Middle frontal gyrus (tissue), 1 donor: ENCODE measurements at regions not wholly inside any gene's neighbourhood (a gene's known extent, or its start where the extent isn't known, plus 50 kb on each side); places are given as distances from the start of the nearest gene placed in this dataset.

Experiments
- DNase-seq: peaks from one replicate; pipeline ENCODE4 v3.0.0-alpha.2; 2015; ENCODE audit warnings: low spot score; ENCODE audit errors: extremely low spot score

DNA sequence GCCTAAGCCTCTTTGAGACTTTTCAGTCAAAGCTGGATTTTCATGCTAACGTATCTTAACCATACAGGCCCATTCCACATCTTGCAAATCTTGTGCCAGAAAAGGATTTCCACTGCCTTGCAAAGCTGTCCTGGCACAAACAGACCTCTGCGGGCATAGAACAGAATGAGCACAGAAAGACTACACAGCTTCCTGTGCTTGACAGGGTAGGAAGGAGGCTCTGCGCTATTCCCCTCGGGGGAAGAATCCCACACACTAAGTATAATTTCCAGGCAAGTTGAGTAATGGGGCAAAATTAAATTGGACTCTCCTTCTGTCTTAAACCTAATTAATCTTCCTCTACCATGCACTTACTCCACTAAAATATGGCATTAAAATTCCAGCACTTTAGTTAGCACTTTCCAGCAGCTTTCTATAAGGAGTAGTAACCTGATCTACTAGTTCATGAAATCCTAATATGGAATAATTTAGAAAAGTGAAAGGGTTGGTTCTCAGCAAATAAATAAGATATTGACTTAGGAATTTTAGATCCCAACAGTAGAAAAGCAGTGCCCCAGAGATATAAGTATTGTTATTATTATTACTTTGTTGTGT is 532.1 kb upstream of the JAG1 start:
- no peak for DNase-seq

DNA sequence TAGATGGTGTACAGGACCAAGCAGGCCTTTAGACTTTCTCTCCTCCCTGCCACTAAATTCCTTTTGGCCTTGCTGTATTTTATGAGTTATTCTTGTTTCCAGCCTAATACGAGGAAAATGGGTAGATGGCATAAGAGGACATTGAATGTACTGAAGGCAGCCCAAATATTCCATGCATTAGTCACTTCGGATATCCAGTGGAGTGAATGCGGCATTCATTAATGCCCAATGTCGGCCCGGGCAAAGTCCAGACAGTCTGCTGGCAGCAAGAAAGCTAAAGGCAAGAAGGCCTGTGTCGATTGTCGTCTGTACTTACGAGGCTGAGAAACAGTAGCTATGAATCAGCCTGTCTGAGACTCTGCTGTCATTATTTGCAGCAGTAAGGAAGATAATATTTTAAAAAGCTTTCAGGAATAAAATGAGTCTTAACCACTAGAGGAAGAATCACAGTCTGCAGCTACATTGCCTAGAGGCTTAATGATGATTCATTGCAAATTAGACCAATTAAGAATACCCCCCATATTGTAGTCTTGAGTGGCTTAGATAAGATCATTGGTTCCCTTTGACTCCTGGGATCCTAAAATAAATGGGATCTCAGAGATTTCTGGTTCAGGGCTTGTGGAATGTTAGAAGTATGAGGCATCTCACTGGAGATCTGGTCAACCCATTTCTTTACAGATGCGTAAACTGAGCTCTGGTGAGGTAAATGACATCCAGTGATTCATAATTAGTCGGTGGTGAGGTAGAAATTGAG is 534.1 kb upstream of the JAG1 start:
- DNase-seq, result no peak

DNA sequence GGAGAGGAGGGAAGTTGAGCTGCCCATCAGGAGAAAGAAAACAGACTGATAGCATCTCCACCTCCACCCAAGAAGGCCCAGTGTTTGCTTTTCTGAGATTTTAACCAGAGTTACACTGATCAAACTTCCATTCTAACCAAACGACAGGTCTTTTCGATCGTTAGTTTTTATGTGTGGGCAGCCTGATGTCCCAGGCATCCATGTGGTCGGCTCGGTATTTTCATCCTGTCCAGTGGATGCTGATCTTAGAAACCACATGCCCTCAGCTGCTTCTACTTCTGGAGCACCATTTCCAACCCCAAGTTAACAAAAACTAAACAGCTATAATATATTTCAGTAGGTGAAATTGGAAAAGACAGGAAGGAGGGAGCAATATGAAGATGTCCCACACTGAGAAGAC is 536.8 kb upstream of the JAG1 start:
- DNase-seq, result no peak

DNA sequence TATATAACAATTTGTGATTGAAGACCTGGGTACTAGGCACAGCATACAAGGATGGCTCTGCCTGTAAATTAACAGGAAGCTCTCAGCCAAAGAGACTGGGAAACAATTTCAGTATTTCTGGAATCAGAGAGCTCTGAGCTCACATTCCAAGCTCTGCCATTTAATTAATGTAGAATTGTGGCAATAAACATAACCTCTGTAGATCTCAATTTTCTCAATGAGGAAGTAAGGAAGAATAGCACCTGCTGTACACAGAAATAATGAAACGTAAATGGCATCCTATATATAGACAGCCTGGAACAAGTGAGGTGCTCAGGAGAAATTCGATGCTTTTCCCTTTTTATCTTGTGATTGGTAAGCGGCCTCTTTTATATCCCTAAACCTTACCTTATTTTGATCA is 538.5 kb upstream of the JAG1 start:
- no peak for DNase-seq

DNA sequence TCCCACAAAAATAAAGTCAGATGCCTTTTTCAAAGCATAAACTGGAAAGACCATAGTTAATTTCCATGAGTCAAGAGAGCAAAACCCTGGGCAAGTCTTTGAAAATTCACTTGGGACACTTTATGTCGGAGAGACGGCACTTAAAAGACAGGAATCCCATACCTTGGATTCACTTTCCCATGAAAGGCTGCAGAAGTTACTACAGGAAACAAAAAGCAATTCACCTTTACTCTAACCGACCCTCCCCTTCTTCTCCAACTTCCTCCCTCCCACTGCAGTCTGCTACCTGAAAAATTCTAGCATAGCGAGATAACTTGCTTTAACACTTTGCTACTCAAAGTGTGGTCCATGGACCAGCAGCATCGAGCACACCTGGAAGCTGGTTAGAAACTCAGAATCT is 539.1 kb upstream of the JAG1 start:
- no peak for DNase-seq

DNA sequence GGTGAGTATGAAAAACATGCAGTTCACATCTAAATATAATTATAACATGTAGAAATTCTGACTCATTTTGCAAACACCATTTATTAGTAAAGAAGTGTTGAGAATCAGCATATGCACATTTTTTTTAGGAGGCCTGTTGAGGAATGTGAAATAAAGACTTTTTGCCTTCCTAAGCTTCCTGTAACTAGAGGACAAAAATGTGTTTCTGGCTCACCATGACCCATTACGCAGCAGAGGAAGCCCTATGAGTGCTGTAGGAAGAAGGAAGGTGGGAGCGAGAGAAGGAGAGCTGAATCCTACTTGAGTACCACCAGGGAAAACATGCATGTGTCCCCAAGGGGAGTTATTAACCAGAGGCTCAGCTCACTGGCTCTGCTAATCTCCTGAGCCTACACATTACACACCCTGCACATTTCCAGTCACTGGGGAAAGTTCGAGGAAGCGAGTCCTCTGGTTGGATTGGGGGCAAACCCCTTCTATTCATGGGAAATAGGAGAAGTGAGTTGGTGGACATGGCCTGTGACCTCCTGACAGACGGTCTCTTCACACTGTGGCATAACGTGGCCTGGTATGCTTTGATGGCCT is 540.5 kb upstream of the JAG1 start:
- no peak for DNase-seq

DNA sequence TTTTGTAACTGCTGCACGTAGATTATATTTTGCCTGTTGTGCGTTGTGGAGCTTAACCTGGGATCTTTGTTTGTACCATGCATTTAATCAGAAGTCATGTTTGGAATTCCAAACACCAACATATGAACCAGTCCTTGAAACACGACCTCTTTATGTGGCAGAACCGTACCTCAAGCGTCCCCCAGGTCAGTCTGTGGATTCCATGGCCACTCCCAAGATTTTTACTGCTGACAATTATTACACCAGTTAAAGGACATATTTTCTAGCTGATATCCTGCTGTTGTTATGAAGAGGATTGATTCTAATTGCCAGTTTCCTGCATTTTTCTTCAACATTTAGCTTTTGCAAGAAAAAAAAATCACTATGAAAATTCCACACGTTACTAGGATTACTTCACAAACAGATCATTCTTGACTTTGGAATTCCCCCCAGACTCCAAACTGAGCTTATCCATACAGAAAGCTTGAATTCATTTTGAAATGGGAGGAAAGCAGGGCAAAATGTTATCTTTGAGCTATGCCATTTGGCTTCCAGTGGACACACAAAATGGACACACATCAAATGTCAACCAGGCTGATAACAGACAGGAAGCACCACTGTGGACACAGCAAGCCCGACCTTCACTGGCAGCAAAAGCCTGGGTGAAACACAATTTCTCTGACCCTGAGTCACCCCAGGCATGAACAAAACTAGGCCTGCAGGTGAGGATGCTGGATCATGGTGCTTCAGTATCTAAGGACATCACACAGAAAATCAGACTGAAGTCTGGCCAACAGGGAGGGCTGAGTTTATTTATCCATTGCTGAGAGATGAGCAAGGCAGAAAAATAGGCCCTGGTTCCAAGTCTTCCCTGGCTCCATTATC is 542.9 kb upstream of the JAG1 start:
- DNase-seq, result no peak

DNA sequence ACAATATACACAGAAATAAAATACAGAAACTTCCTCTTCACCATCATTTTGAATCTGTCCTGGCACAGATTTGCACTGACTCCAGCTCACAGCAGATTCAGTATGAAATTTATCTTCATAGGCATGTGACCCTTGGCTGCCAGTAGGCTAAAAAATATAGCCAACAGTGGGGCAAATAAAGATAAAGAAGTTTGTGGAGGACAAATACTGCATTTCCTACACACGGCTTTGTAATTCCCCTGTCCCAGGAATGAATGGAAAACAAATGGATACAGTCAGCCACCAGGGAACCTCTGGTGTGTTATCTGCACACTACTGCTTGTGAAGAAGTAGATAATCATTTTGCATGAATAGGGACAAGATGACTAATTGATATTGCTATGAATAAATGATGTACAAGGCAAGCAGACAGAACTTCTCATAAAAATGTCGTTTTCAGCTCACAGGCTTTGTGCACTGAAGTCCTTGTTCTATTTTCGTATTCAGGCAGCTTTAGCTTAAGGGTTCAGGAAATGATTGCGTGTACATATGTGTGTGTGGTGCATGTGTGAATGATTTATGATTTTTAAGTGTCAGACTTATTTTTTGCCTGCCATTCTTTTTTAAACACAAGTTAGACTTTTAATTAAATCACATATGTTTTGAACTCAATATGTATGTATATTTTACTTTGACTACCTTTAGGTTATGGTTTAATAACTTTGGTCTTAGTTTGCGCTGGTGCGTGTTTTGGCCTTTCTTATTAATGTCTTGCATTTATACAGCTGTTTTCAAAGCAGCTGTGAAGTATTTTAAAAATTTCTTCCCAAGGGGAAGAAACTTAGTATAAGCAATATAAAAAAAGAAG is 543.8 kb upstream of the JAG1 start:
- no peak for DNase-seq

DNA sequence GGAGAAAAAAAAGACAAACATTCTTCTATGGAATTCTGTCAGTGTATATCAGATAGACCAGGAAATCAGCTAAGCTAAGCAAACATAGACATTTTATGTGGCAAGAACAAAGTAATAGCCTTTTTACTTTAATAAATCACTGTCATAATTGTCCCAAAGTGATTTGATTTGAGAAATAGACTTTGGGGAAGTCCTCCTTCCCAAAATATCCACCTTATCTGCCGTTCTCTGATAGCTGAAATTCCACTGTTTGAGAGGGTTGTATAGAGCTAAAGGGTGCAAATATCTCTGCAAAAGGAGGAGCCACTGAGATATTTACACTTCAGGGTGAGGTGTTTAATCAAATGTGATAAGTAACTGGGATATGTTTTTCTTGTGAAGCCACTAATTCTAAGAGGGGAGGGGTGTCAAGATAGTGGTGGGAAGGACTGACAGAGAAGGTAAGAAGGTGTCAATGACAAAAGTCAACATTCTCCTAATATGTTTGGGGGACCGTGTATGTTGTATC is 544.4 kb upstream of the JAG1 start:
- no peak for DNase-seq

DNA sequence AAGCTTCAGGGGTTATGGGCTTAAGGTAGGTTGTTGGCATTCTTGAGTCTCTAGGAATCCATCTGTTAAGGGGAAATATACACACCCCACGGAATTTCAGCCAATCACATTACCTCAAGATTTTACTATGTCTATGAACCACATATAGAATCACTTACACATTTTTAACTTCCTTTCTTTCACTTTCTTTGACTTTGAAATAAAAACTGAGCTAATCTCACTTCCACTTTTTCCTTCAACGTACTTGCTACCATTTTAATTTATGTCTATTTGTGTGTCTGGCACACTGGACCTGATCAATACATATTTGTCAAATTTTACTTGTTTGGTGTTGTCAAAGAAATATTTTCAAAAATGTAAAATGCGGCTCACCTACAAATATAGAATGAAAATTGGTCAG is 545.4 kb upstream of the JAG1 start:
- no peak for DNase-seq

DNA sequence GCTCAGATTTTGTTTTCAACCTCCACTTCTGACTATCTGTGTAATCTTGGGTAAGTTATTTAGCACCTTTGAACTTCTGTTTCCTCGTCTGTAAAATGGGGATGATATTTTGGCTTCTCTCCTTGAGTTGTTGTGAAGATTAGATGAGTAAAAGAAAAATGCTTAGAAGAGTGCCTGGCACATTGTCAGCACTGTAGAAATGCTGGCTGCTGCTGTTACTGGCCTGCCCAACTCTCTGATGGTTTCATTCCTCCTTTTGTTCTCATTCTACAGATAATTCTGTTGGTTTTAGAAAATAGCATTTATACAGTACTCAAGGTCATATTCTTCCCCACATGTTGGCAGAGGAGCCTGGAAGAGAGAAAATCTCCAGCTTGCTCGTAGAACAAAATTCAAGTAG is 547.2 kb upstream of the JAG1 start:
- DNase-seq, result no peak

DNA sequence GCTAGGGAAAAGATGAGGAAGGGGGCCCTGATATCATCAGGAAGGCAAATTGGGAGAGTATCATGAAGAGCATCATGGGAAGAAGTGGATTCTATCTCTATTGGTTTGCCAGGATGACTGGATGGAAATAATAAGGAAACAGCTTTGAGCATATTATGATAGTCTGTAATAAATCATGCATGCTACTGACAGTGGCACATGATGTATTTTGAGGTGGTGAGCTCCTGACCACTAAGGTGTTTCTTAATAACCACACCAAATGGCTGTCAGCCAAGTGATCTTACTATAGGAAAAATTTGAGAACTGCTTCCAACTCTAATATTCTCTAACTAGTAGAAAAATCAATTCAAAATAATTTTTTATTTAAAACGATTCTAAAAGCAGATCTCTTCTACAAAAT is 548.4 kb upstream of the JAG1 start:
- no peak for DNase-seq

DNA sequence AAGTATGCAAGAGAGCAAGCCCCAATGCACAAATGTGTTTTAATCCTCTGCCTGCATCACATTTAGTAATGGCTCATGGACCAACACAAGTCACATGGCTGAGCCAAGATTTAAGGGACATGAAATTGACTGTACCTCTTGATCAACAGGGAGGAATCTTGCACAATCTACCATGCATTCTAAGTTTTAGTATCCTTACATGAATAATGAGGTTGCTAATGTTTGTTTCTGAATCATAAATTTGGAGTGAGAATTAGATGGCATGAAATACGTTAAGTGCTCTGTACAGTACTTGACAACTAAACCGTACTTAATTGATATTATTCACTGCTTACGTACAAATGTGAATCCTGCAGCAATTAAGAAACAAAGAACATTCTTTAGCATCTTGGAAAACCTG is 553.8 kb upstream of the JAG1 start:
- no peak for DNase-seq

DNA sequence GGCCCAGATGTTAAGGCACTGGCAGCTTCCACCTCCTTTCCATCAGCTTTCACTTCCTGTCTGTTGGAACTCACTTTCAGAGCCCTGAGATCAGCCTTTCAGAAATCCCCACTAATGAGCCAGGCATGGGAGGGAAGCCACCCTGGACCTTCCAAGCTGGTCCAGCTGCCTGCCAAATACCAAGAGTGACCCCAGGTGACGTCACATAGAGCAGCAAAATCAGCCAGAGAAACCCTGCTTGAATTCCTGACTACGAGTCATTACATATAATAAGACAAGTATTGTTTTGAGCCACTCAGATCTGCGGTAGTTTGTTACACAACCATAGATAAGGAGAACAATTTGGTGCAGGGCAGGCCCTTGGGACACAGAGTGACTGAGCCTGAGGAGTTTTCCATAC is 556.0 kb upstream of the JAG1 start:
- DNase-seq, result no peak

DNA sequence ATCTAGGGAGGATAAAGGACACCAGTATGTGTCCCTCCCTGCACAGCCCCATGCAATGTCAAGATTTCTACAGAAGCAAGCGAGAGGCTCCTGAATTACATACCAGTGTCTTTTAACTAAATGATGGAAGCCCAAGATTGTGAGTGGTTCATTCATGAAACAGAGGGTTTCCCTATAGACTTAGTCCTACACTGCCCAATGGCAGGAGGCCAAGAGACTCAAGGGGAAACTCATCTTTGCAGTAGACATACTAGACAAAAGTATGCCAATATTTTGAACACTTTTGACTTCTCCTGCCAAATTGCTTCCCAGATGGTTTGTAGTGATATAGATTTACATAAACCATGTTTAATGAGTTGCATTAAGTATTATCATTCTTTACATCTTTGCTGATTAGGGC is 557.2 kb upstream of the JAG1 start:
- no peak for DNase-seq

DNA sequence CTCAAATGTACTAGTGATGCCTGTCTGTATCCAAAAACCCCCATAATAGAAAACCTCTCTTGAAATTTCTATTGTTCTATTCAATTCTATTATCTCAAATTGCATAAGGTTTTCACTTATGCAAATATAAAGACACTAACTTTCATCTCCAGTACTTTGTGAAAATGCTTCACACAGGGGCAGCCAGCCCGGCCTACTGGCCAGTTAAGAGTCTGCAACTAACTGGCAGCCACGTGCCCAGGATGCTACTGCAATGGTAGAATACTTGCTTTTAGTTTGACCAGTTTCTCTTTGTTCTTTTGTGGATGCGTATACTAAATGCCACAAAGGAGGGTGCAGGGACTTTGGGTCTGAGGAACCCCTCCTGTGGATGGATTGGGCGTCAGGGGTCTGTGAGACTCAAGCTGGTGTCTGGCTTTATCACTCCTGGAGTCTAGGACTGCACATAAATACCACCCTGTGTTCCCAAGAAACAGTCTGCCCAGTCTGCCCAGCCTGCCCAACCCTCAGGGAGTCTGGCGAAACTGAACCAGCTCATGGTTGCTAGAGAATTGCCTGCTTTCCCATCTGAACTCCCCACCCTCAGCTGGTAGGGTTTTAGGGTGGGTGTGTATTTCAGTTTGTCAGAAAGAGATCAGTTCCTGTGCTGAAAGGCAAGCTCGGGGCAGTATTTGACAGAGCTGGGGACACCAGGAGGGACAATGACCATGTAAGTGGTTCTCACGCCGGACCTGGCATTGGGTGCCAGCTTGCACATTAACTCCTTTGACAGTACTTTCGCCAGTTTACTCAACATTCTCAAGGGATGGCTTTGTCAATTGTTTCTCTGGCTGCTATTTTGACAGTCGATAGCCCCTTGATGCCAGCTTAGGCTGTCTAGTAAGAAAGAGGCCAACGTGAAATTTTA is 558.2 kb upstream of the JAG1 start:
- DNase-seq, result no peak

DNA sequence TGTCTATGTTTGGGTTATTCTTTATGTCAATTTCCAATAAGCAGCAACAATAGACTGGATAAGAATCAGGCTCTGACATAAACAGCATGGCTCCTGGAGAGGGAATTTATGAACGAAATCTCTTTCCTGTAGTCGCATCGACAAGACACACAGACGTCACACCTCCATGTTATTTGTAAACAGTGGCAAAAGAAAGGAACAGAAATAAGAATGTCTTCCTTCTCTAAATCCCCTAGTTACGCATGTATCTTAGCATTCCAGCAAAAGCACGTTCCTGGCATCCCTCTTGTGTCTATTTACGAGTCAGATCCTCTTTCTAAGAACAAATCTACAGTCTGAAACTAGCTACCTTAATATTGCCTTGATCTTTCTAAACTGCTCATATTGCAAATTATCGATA is 559.1 kb upstream of the JAG1 start:
- no peak for DNase-seq

DNA sequence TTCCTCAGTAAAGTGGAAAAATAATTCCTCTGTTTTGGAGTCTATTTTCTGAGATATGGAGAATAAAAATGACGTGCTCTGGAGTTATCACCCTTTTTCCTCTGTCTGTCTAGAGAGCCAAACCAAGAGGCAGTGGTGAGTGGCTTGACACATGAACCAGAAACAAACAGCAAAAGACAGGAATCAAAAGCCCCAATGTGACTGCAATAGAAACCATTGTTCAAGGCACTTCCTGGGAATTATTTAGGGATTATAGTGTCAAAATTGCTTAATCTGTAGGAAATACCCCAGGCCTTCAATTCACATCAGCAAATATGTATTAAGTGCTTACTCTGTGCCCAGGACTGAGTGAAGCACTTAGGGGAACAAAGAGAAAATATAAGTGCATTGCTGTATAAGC is 560.4 kb upstream of the JAG1 start:
- DNase-seq, result no peak

DNA sequence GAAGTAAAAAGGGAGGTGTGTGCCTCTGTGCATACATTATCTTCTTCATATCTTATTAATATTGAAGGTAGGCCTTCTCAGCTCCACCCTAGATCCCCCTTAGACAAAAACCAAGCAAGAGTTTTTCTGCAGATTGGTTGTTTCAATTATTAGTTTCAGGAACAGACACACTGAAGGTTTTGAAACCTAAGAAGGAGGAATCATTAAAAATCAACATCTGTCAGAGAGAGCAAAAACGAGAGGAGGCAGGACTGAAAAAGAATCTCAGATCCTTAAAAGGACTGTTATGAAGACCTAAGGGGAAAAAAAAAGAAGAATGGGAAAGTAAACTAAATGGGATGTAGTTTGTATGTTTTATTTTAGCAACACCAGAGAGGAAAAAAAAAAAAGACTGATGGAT is 560.8 kb upstream of the JAG1 start:
- no peak for DNase-seq

DNA sequence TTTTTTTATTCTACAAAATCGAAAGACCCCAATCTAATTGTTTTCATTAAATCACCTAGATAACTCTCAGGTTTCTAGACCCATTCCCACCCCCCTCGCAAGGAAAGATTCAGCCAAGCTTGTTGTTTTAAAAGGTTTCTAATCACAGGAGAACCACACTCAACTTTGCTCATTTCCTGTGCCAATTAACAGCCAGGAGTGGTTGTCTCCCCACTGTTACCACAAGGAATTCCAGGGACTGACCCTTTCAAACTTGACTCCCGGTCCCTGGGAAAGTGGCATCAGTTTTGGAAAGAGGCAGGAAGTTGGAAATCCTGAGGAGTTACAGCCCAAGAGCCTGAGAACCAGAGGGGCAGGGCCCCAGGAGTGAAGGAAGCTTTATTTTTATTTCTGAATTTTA is 561.3 kb upstream of the JAG1 start:
- no peak for DNase-seq
